H9 (cell line): ENCODE measurements at regions not wholly inside any gene's neighbourhood (a gene's known extent, or its start where the extent isn't known, plus 50 kb on each side); places are given as distances from the start of the nearest gene placed in this dataset.

Experiments
- DNase-seq: peaks from one replicate; pipeline ENCODE4 v3.0.0-alpha.2; 2017
- H2AFZ ChIP-seq: one replicate; pipeline ENCODE4 v1.6.1; 2013; ENCODE audit warnings: mild to moderate bottlenecking, low read length, control low read depth, moderate library complexity
- H2AK5ac ChIP-seq: 2 replicates; pipeline ENCODE4 v1.6.1; 2013; ENCODE audit warnings: low read length, control low read depth, mixed read lengths; ENCODE audit not compliant: insufficient read length
- H2BK120ac ChIP-seq: one replicate; pipeline ENCODE4 v1.6.1; 2013; ENCODE audit warnings: low read depth, mild to moderate bottlenecking, low read length, control low read depth, inconsistent platforms; ENCODE audit not compliant: poor library complexity, severe bottlenecking
- H2BK12ac ChIP-seq: 2 replicates; pipeline ENCODE4 v1.6.1; 2013; ENCODE audit warnings: low read length, control low read depth, mixed read lengths, low read depth; ENCODE audit not compliant: insufficient read length
- H2BK15ac ChIP-seq: 2 replicates; pipeline ENCODE4 v1.6.1; 2013; ENCODE audit warnings: low read depth, low read length, control low read depth
- H2BK20ac ChIP-seq: one replicate; pipeline ENCODE4 v1.6.1; 2013; ENCODE audit warnings: low read depth, mild to moderate bottlenecking, low read length, control low read depth, inconsistent platforms; ENCODE audit not compliant: poor library complexity, severe bottlenecking
- H2BK5ac ChIP-seq: 2 replicates; pipeline ENCODE4 v1.6.1; 2013; ENCODE audit warnings: low read length, control low read depth, mixed read lengths; ENCODE audit not compliant: insufficient read length
- H3K14ac ChIP-seq: 2 replicates; pipeline ENCODE4 v1.6.1; 2013; ENCODE audit warnings: low read length, control low read depth; ENCODE audit not compliant: insufficient read depth
- H3K18ac ChIP-seq: 2 replicates; pipeline ENCODE4 v1.6.1; 2013; ENCODE audit warnings: low read depth, mild to moderate bottlenecking, mixed read lengths, low read length, control low read depth; ENCODE audit not compliant: insufficient read length
- H3K23ac ChIP-seq: 2 replicates; pipeline ENCODE4 v1.6.1; 2013; ENCODE audit warnings: low read length, control low read depth, mixed read lengths, low read depth; ENCODE audit not compliant: insufficient read length
- H3K23me2 ChIP-seq: 2 replicates; pipeline ENCODE4 v1.6.1; 2013; ENCODE audit warnings: low read depth, mild to moderate bottlenecking, mixed read lengths, low read length, control low read depth; ENCODE audit not compliant: insufficient read length, poor library complexity, severe bottlenecking
- H3K27ac ChIP-seq: 2 replicates; pipeline ENCODE4 v1.5.1; 2013; ENCODE audit warnings: low read length, control low read depth, mixed read lengths, low read depth; ENCODE audit not compliant: insufficient read length
- H3K27me3 ChIP-seq: 2 replicates; pipeline ENCODE4 v1.6.1; 2013; ENCODE audit warnings: low read length, control low read depth, inconsistent platforms; ENCODE audit not compliant: insufficient read depth
- H3K4ac ChIP-seq: 2 replicates; pipeline ENCODE4 v1.6.1; 2013; ENCODE audit warnings: low read depth, mild to moderate bottlenecking, control low read depth, inconsistent platforms, low read length, moderate library complexity
- H3K4me1 ChIP-seq: 2 replicates; pipeline ENCODE4 v1.6.1; 2013; ENCODE audit warnings: low read length, control low read depth, inconsistent platforms; ENCODE audit not compliant: insufficient read depth
- H3K4me2 ChIP-seq: 2 replicates; pipeline ENCODE4 v1.6.1; 2013; ENCODE audit warnings: low read length, control low read depth, mixed read lengths; ENCODE audit not compliant: insufficient read length, insufficient read depth
- H3K56ac ChIP-seq: 2 replicates; pipeline ENCODE4 v1.6.1; 2013; ENCODE audit warnings: low read depth, mild to moderate bottlenecking, mixed read lengths, low read length, control low read depth; ENCODE audit not compliant: insufficient read length
- H3K79me1 ChIP-seq: 2 replicates; pipeline ENCODE4 v1.6.1; 2013; ENCODE audit warnings: low read depth, mild to moderate bottlenecking, moderate library complexity, low read length, control low read depth, inconsistent platforms; ENCODE audit not compliant: insufficient read depth, poor library complexity, severe bottlenecking
- H3K79me2 ChIP-seq: 2 replicates; pipeline ENCODE4 v1.6.1; 2013; ENCODE audit warnings: low read length, control low read depth, inconsistent platforms; ENCODE audit not compliant: insufficient read depth
- H3K9ac ChIP-seq: 2 replicates; pipeline ENCODE4 v1.6.1; 2013; ENCODE audit warnings: low read length, control low read depth, mixed read lengths; ENCODE audit not compliant: insufficient read length; ENCODE audit errors: extremely low read depth
- H3K9me3 ChIP-seq: one replicate; pipeline ENCODE4 v1.6.1; 2013; ENCODE audit warnings: low read depth, low read length, inconsistent platforms; ENCODE audit not compliant: control insufficient read depth
- H3T11ph ChIP-seq: one replicate; pipeline ENCODE4 v1.6.1; 2013; ENCODE audit warnings: mild to moderate bottlenecking, low read length, control low read depth, inconsistent platforms
- H4K20me1 ChIP-seq: one replicate; pipeline ENCODE4 v1.6.1; 2013; ENCODE audit not compliant: control insufficient read depth, insufficient read length, insufficient read depth
- H4K5ac ChIP-seq: 2 replicates; pipeline ENCODE4 v1.6.1; 2013; ENCODE audit warnings: low read depth, mild to moderate bottlenecking, mixed read lengths, low read length, control low read depth; ENCODE audit not compliant: insufficient read length
- H4K8ac ChIP-seq: replicated peaks from 2 replicates; pipeline ENCODE4 v1.6.1; 2013; ENCODE audit warnings: low read length, control low read depth, mixed read lengths, low read depth; ENCODE audit not compliant: insufficient read length
- H4K91ac ChIP-seq: 2 replicates; pipeline ENCODE4 v1.6.1; 2013; ENCODE audit warnings: low read depth, mild to moderate bottlenecking, moderate library complexity, mixed read lengths, low read length, control low read depth; ENCODE audit not compliant: insufficient read length
- H3K27ac Mint-ChIP-seq, 3 experiments: 2 replicates in 2 of 3; 3 replicates in 1 of 3; pipeline ENCODE4 v1.8.0; 2020 to 2021; ENCODE audit warnings: mixed read lengths in 3 of 3, mild to moderate bottlenecking in 1 of 3, moderate library complexity in 1 of 3
- H3K27me3 Mint-ChIP-seq: 2 replicates; pipeline ENCODE4 v1.8.0; 2021; ENCODE audit warnings: low read depth, mild to moderate bottlenecking, moderate library complexity, mixed read lengths
- H3K36me3 Mint-ChIP-seq, 3 experiments: 2 replicates in 2 of 3; 3 replicates in 1 of 3; pipeline ENCODE4 v1.8.0; 2020 to 2021; ENCODE audit warnings: low read depth in 3 of 3, mixed read lengths in 3 of 3; ENCODE audit not compliant: insufficient read depth in 1 of 3
- H3K4me1 Mint-ChIP-seq, 2 experiments: 2 replicates each; pipeline ENCODE4 v1.8.0; 2020; ENCODE audit warnings: mixed read lengths in 2 of 2
- H3K4me3 Mint-ChIP-seq, 2 experiments: 2 replicates in 1 of 2; 3 replicates in 1 of 2; pipeline ENCODE4 v1.8.0; 2020 to 2021; ENCODE audit warnings: mild to moderate bottlenecking in 2 of 2, mixed read lengths in 2 of 2, moderate library complexity in 1 of 2
- H3K9me3 Mint-ChIP-seq, 2 experiments: 2 replicates in 1 of 2; 3 replicates in 1 of 2; pipeline ENCODE4 v1.8.0; 2020; ENCODE audit warnings: mild to moderate bottlenecking in 2 of 2, mixed read lengths in 2 of 2, moderate library complexity in 1 of 2
- WGBS: extraction: QIAGEN DNeasy Blood & Tissue Kit; methylation state at CpG from one replicate; pipeline ENCODE4 v1.1.7; 2013; ENCODE audit warnings: missing lambda C conversion rate, low lambda C conversion rate, mixed read lengths; ENCODE audit not compliant: insufficient read length; ENCODE audit errors: extremely low coverage; 5-methylcytosine and 5-hydroxymethylcytosine counted together
- TF ChIP-seq, protein P1 (sequence below): fragments of 200-600 bp; sonication (generic); conservative IDR thresholded peaks from 3 replicates; pipeline ENCODE4 v1.8.0; 2021; ENCODE audit warnings: antibody characterized with exemption, mild to moderate bottlenecking

DNA sequence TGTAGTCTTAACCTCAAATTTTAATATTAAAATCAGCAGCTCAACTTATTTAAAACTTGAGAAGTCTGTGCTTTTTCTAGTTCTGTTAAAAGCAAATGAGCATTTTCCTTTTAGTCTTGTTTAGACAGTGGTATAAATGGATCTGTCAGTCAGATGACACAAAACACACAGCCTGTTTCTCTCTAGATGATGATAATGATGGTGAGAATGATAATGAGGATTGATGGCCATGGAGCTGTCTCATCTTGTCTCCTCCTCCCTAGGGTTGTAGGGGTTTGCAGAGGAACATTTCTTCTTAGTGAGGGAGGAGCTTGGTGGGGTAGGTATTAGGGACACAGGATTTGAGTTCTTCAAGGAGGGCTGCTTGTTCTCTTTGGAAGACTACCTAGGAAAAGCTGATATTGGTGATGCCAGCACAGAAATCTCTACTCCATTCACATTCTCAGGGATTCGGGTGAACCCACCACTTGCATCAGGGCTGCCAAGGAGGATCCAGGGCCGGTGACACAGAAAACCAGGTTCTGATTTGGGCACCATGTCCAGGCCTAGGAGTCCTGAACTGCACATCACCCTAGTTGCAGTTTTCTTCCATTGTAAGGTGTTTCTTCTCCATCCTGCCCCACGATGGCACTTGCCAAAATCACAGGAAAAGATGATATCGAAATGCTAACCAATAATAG, 147.6 kb downstream of the RHOU start:
- WGBS, result no CpG with 5 or more reads among the region's 4 CpGs
- H3K23me2 ChIP-seq, result no peaks in the 10 kb centered on the region
- DNase-seq, result no peak

More for the DNA sequence above, 147.6 kb downstream of the RHOU start:
- Mint-ChIP-seq H3K4me3 (no peak overlapping the region), H3K4me1 (peaks cover 21 to 25% of the 10 kb centered on the region in 2 experiments), H3K27ac (no peak overlapping the region), H3K36me3 (peaks cover 3 to 20% (median 7%) of the 10 kb centered on the region in 3 experiments), H3K9me3 (peaks cover 11 to 20% of the 10 kb centered on the region in 2 experiments), H3K27me3 (peaks cover 3% of the 10 kb centered on the region; the same call in 1 of the 2 replicates)
- TF ChIP-seq, protein P1, sequence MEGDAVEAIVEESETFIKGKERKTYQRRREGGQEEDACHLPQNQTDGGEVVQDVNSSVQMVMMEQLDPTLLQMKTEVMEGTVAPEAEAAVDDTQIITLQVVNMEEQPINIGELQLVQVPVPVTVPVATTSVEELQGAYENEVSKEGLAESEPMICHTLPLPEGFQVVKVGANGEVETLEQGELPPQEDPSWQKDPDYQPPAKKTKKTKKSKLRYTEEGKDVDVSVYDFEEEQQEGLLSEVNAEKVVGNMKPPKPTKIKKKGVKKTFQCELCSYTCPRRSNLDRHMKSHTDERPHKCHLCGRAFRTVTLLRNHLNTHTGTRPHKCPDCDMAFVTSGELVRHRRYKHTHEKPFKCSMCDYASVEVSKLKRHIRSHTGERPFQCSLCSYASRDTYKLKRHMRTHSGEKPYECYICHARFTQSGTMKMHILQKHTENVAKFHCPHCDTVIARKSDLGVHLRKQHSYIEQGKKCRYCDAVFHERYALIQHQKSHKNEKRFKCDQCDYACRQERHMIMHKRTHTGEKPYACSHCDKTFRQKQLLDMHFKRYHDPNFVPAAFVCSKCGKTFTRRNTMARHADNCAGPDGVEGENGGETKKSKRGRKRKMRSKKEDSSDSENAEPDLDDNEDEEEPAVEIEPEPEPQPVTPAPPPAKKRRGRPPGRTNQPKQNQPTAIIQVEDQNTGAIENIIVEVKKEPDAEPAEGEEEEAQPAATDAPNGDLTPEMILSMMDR, result no peak
- H2BK12ac ChIP-seq, result no peak overlapping the region
- H3K18ac ChIP-seq, result no peak overlapping the region
- H3T11ph ChIP-seq, result no peak overlapping the region
- H3K27ac ChIP-seq, result no peak overlapping the region
- no peak overlapping the region for H2AFZ ChIP-seq
- no peaks in the 10 kb centered on the region for H3K79me1 ChIP-seq
- no peaks in the 10 kb centered on the region for H3K9me3 ChIP-seq
- H2BK20ac ChIP-seq, result no peak overlapping the region
- H3K79me2 ChIP-seq, result no peaks in the 10 kb centered on the region
- no peaks in the 10 kb centered on the region for H3K4me1 ChIP-seq
- no peaks in the 10 kb centered on the region for H3K27me3 ChIP-seq
- H4K20me1 ChIP-seq, result no peaks in the 10 kb centered on the region
- H3K4ac ChIP-seq, result no peak overlapping the region
- no peak overlapping the region for H2BK15ac ChIP-seq
- no peak overlapping the region for H2BK5ac ChIP-seq
- no peak overlapping the region for H3K56ac ChIP-seq
- no peak overlapping the region for H4K8ac ChIP-seq
- no peak overlapping the region for H3K4me2 ChIP-seq
- no peak overlapping the region for H4K91ac ChIP-seq
- H4K5ac ChIP-seq, result no peak overlapping the region
- H3K14ac ChIP-seq, result no peak overlapping the region
- no peak overlapping the region for H3K23ac ChIP-seq
- no peak overlapping the region for H3K9ac ChIP-seq
- H2BK120ac ChIP-seq, result no peak overlapping the region
- H2AK5ac ChIP-seq, result no peak overlapping the region
